HCT116 (cell line): ENCODE measurements at regions not wholly inside any gene's neighbourhood (a gene's known extent, or its start where the extent isn't known, plus 50 kb on each side); places are given as distances from the start of the nearest gene placed in this dataset.

ENCODE experiments used
- ATAC-seq: fragments of 200-7000 bp; cut with Tn5 transposase; 2 replicates; pipeline ENCODE4 v1.9.1; 2020; ENCODE audit warnings: mild to moderate bottlenecking, moderate library complexity
- BruUV-seq: library from RNA; stranded (reverse); fragments of 400-500 nt; replicated peaks from 2 replicates; lab custom pipeline; 2021; lab: Mats Ljungman, UMichigan
- CTCF ChIA-PET: fragments of 300-600 bp; sonication (Branson Sonifier 250); formaldehyde crosslinking; loops from one replicate; lab custom pipeline; 2021; ENCODE audit warnings: antibody characterized with exemption; lab: Charles Lee
- POLR2A ChIA-PET: fragments of 300-600, 350-600 bp; sonication (Branson Sonifier 250); formaldehyde crosslinking; loops from one replicate; lab custom pipeline; 2021; ENCODE audit warnings: antibody characterized with exemption; lab: Charles Lee
- RAD21 ChIA-PET, 2 experiments: fragments of 300-600 bp; sonication (Branson Sonifier 250); formaldehyde crosslinking; loops; one replicate each; lab custom pipeline; 2023; ENCODE audit warnings: low total read pairs in 2 of 2; ENCODE audit not compliant: uncharacterized antibody in 2 of 2, unreplicated experiment in 2 of 2, low non-redundant PET in 1 of 2; lab: Charles Lee
- DNase-seq: peaks from one replicate; pipeline ENCODE4 v3.0.0-alpha.2; 2010; ENCODE audit warnings: low read depth, low spot score
- H2AFZ ChIP-seq: fragments of 200-600 bp; shearing (Covaris generic), sonication (generic); 2 replicates; pipeline ENCODE4 v1.6.1; 2017; ENCODE audit warnings: low read depth, mixed run types, mixed read lengths, antibody characterized with exemption, low read length; ENCODE audit not compliant: poor library complexity, severe bottlenecking
- H3K27ac ChIP-seq: 2 replicates; pipeline ENCODE4 v1.5.1; 2012; ENCODE audit warnings: low read depth, low read length
- H3K27me3 ChIP-seq: fragments of 200-600 bp; sonication (generic); 2 replicates; pipeline ENCODE4 v1.6.1; 2016; ENCODE audit warnings: mixed run types, low read length, mixed read lengths; ENCODE audit not compliant: insufficient read depth
- H3K36me3 ChIP-seq, 2 experiments: fragments of 200-500 bp in 1 of 2; fragments of 200-600 bp in 1 of 2; sonication (Bioruptor generic) in 1 of 2; sonication (generic) in 1 of 2; 2 replicates each; pipeline versions ENCODE4 v1.5.1 to v1.6.1; 2014 to 2016; ENCODE audit warnings: low read length in 2 of 2, inconsistent platforms in 1 of 2, mixed read lengths in 1 of 2, mixed run types in 1 of 2; ENCODE audit not compliant: insufficient read depth in 2 of 2, control insufficient read depth in 1 of 2
- H3K4me1 ChIP-seq, 2 experiments: fragments of 200-600 bp in 1 of 2; sonication (generic) in 1 of 2; 2 replicates each; pipeline versions ENCODE4 v1.5.1 to v1.6.1; 2012 to 2017; ENCODE audit warnings: low read length in 2 of 2, inconsistent platforms in 1 of 2, mild to moderate bottlenecking in 1 of 2, mixed read lengths in 1 of 2, mixed run types in 1 of 2, moderate library complexity in 1 of 2; ENCODE audit not compliant: insufficient read depth in 2 of 2, control insufficient read depth in 1 of 2
- H3K4me2 ChIP-seq: fragments of 200-600 bp; sonication (generic); 2 replicates; pipeline ENCODE4 v1.6.1; 2017; ENCODE audit warnings: mixed run types, low read length, mixed read lengths
- H3K4me3 ChIP-seq, 2 experiments: fragments of 200-600 bp in 1 of 2; sonication (generic) in 1 of 2; replicated peaks in 1 of 2; 2 replicates each; pipeline ENCODE4 v1.5.1; 2011 to 2016; ENCODE audit warnings: low read length in 2 of 2, control low read depth in 1 of 2, low read depth in 1 of 2, mild to moderate bottlenecking in 1 of 2, mixed read lengths in 1 of 2, mixed run types in 1 of 2
- H3K79me2 ChIP-seq: fragments of 200-600 bp; sonication (generic); 2 replicates; pipeline ENCODE4 v1.6.1; 2017; ENCODE audit warnings: mild to moderate bottlenecking, mixed run types, low read length, moderate library complexity, mixed read lengths; ENCODE audit not compliant: insufficient read depth
- H3K9ac ChIP-seq: fragments of 200-600 bp; sonication (generic); 2 replicates; pipeline ENCODE4 v1.6.1; 2016; ENCODE audit warnings: low read length, mixed read lengths
- H3K9me2 ChIP-seq: fragments of 200-600 bp; sonication (generic), shearing (Covaris generic); 2 replicates; pipeline ENCODE4 v1.6.1; 2017; ENCODE audit warnings: mixed run types, mild to moderate bottlenecking, moderate library complexity; ENCODE audit not compliant: insufficient read depth
- H3K9me3 ChIP-seq, 2 experiments: fragments of 200-500 bp in 1 of 2; fragments of 200-600 bp in 1 of 2; sonication (Bioruptor generic) in 1 of 2; sonication (generic) in 1 of 2; 2 replicates each; pipeline ENCODE4 v1.6.1; 2014 to 2017; ENCODE audit warnings: low read length in 2 of 2, mixed read lengths in 2 of 2, inconsistent platforms in 1 of 2, low read depth in 1 of 2, mild to moderate bottlenecking in 1 of 2, mixed run types in 1 of 2, moderate library complexity in 1 of 2; ENCODE audit not compliant: control insufficient read depth in 1 of 2, insufficient read depth in 1 of 2
- H4K20me1 ChIP-seq: fragments of 200-600 bp; sonication (generic), shearing (Covaris generic); 2 replicates; pipeline ENCODE4 v1.6.1; 2017; ENCODE audit warnings: mixed run types, mild to moderate bottlenecking, moderate library complexity; ENCODE audit not compliant: insufficient read depth
- ATF3 ChIP-seq: IDR thresholded peaks from 2 replicates; pipeline ENCODE4 v1.6.1; 2012
- CBX3 ChIP-seq: IDR thresholded peaks from 2 replicates; pipeline ENCODE4 v1.6.1; 2012; ENCODE audit warnings: low read depth
- CEBPB ChIP-seq: IDR thresholded peaks from 2 replicates; pipeline ENCODE4 v1.6.1; 2012; ENCODE audit warnings: low read depth
- EGR1 ChIP-seq: IDR thresholded peaks from 2 replicates; pipeline ENCODE4 v1.6.1; 2012; ENCODE audit warnings: low read depth
- EZH2 ChIP-seq: fragments of 200-600 bp; sonication (generic); IDR thresholded peaks from 2 replicates; pipeline ENCODE4 v1.6.1; 2017; ENCODE audit warnings: antibody characterized with exemption, mixed run types
- FOSL1 ChIP-seq: IDR thresholded peaks from 2 replicates; pipeline ENCODE4 v1.6.1; 2012; ENCODE audit warnings: low read depth
- JUND ChIP-seq: IDR thresholded peaks from 2 replicates; pipeline ENCODE4 v1.6.1; 2012
- POLR2A ChIP-seq: IDR thresholded peaks from 2 replicates; pipeline ENCODE4 v1.7.0; 2011; ENCODE audit warnings: borderline replicate concordance; ENCODE audit not compliant: insufficient read depth, insufficient read length; ENCODE audit errors: extremely low read depth
- SIN3A ChIP-seq: IDR thresholded peaks from 2 replicates; pipeline ENCODE4 v1.6.1; 2012; ENCODE audit warnings: low read depth
- SP1 ChIP-seq: IDR thresholded peaks from 2 replicates; pipeline ENCODE4 v1.6.1; 2012; ENCODE audit warnings: low read depth
- SRF ChIP-seq: IDR thresholded peaks from 2 replicates; pipeline ENCODE4 v1.6.1; 2012; ENCODE audit warnings: low read depth
- ZBTB33 ChIP-seq: IDR thresholded peaks from 2 replicates; pipeline ENCODE4 v1.6.1; 2011; ENCODE audit warnings: mild to moderate bottlenecking, low read length, moderate library complexity; ENCODE audit not compliant: insufficient replicate concordance; ENCODE audit errors: extremely low read depth
- intact Hi-C: fragments of 100-400 bp; cut with micrococcal nuclease; formaldehyde crosslinking; loops from 2 replicates; pipeline ENCODE4 v1.10.0; 2022
- TF ChIP-seq, protein P1 (sequence below): IDR thresholded peaks from 2 replicates; pipeline ENCODE4 v1.6.1; 2012
- TF ChIP-seq, protein P2 (sequence below): IDR thresholded peaks from 2 replicates; pipeline ENCODE4 v1.6.1; 2012; ENCODE audit warnings: low read depth

DNA sequence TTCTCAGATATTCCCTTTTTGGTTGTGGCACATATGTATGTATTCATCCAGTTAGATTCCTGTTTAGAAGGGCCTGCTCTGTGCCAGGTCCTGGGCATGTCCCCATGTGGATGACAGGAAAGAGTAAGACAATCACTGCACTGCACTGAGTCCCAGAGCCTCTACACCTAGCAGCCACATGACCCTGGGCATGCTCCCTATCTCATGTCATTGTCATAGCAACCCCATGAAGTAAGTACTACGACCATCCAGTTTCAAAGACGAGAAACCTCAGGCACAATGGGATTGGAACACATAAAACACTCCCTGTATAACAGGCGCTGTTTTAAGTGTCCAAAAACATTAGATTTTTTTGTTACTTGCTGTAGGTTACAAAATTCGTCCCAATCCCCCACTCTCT, 594.4 kb downstream of the UQCRFS1 start:
- Histone ChIP-seq H3K27me3 (no peaks in the 10 kb centered on the region), H3K9ac (no peak overlapping the region), H3K4me3 (no peak overlapping the region), H3K9me3 (peaks cover 3 to 23% of the 10 kb centered on the region in 2 experiments; a peak in 2 of 4 replicates), H3K4me2 (no peak overlapping the region), H3K4me1 (no peaks in the 10 kb centered on the region), H3K79me2 (no peaks in the 10 kb centered on the region), H3K36me3 (no peaks in the 10 kb centered on the region), H4K20me1 (no peaks in the 10 kb centered on the region), H2AFZ (no peak overlapping the region)
- intact Hi-C loops, result no loop called here
- ATAC-seq (no peak), DNase-seq (no peak)
- RAD21 ChIA-PET, result no interaction called here
- TF ChIP-seq ZBTB33 (no peak), EGR1 (no peak), SIN3A (no peak), CBX3 (no peak), ATF3 (no peak), CEBPB (no peak)
- TF ChIP-seq, protein P1, sequence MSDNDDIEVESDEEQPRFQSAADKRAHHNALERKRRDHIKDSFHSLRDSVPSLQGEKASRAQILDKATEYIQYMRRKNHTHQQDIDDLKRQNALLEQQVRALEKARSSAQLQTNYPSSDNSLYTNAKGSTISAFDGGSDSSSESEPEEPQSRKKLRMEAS, result no peak
- TF ChIP-seq, all 23 proteins: peak for 0
- POLR2A ChIA-PET, result no interaction called here
- no TSS peak for BruUV-seq
- CTCF ChIA-PET, result no interaction called here
- no peak overlapping the region for H3K27ac ChIP-seq
- H3K9me2 ChIP-seq, result no peaks in the 10 kb centered on the region

DNA sequence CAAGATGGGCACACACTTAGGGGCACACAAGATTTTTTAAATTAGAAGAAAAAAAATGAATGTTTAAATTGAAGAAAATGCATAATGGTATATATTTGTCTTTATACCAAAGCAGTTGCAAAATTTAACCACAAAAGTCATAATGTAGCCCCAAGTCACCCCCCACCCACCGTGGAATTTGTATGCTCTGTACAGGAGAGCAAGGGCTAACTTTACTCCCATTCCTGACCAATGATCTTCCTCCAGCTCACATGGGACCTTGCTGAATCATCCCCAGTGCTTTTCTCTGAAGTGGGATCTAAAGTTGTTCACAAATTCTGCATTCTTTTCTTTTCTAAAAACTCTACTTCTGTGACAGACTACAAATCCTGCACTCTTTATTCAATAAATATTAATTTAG, 597.0 kb downstream of the UQCRFS1 start:
- H4K20me1 ChIP-seq, result no peaks in the 10 kb centered on the region
- no peak overlapping the region for H3K9ac ChIP-seq
- no peak overlapping the region for H3K4me2 ChIP-seq
- no peak for ATAC-seq
- no peaks in the 10 kb centered on the region for H3K36me3 ChIP-seq
- ChIA-PET CTCF (no interaction called here), RAD21 (no interaction called here), POLR2A (no interaction called here)
- no peaks in the 10 kb centered on the region for H3K9me2 ChIP-seq
- no peaks in the 10 kb centered on the region for H3K4me1 ChIP-seq
- H3K79me2 ChIP-seq, result no peaks in the 10 kb centered on the region
- no peaks in the 10 kb centered on the region for H3K27me3 ChIP-seq
- no TSS peak for BruUV-seq
- H2AFZ ChIP-seq, result no peak overlapping the region
- H3K9me3 ChIP-seq, result peaks cover 0 to 29% of the 10 kb centered on the region in 2 experiments; a peak in 2 of 4 replicates
- no peak overlapping the region for H3K4me3 ChIP-seq
- intact Hi-C loops, result no loop called here
- no peak for DNase-seq
- no peak overlapping the region for H3K27ac ChIP-seq
- no peak for TF ChIP-seq SRF
- no peak for TF ChIP-seq CEBPB
- no peak for TF ChIP-seq POLR2A
- TF ChIP-seq JUND, result no peak
- TF ChIP-seq SP1, result no peak
- TF ChIP-seq ZBTB33, result no peak
- no peak for TF ChIP-seq FOSL1
- no peak for TF ChIP-seq EZH2
- TF ChIP-seq, protein P2, sequence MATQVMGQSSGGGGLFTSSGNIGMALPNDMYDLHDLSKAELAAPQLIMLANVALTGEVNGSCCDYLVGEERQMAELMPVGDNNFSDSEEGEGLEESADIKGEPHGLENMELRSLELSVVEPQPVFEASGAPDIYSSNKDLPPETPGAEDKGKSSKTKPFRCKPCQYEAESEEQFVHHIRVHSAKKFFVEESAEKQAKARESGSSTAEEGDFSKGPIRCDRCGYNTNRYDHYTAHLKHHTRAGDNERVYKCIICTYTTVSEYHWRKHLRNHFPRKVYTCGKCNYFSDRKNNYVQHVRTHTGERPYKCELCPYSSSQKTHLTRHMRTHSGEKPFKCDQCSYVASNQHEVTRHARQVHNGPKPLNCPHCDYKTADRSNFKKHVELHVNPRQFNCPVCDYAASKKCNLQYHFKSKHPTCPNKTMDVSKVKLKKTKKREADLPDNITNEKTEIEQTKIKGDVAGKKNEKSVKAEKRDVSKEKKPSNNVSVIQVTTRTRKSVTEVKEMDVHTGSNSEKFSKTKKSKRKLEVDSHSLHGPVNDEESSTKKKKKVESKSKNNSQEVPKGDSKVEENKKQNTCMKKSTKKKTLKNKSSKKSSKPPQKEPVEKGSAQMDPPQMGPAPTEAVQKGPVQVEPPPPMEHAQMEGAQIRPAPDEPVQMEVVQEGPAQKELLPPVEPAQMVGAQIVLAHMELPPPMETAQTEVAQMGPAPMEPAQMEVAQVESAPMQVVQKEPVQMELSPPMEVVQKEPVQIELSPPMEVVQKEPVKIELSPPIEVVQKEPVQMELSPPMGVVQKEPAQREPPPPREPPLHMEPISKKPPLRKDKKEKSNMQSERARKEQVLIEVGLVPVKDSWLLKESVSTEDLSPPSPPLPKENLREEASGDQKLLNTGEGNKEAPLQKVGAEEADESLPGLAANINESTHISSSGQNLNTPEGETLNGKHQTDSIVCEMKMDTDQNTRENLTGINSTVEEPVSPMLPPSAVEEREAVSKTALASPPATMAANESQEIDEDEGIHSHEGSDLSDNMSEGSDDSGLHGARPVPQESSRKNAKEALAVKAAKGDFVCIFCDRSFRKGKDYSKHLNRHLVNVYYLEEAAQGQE, result no peak
